CD14-positive monocyte (primary cell): ENCODE measurements at regions not wholly inside any gene's neighbourhood (a gene's known extent, or its start where the extent isn't known, plus 50 kb on each side); places are given as distances from the start of the nearest gene placed in this dataset.

Experiments used
- DNase-seq, 3 donors: peaks; one replicate each; pipeline ENCODE4 v3.0.0-alpha.2; 2011 to 2022
- H2AFZ ChIP-seq: 2 replicates; pipeline ENCODE4 v1.6.0; 2012; ENCODE audit warnings: mild to moderate bottlenecking, low read depth, low read length, inconsistent platforms; ENCODE audit not compliant: insufficient read depth, poor library complexity, severe bottlenecking
- H3K27ac ChIP-seq, 2 donors: 1 replicate in 1 of 2; 2 replicates in 1 of 2; pipeline ENCODE4 v1.5.1; 2012 to 2013; ENCODE audit warnings: low read length in 2 of 2, control low read depth in 1 of 2, inconsistent platforms in 1 of 2, low read depth in 1 of 2, mild to moderate bottlenecking in 1 of 2
- H3K27me3 ChIP-seq, 2 donors: one replicate each; pipeline versions ENCODE4 v1.6.0 to v1.6.1; 2011 to 2013; ENCODE audit warnings: low read length in 2 of 2; ENCODE audit not compliant: control insufficient read depth in 2 of 2, insufficient read depth in 2 of 2
- H3K36me3 ChIP-seq, 2 donors: replicated peaks in 1 of 2; 1 replicate in 1 of 2; 2 replicates in 1 of 2; pipeline versions ENCODE4 v1.5.1 to v1.6.1; 2012 to 2013; ENCODE audit warnings: low read length in 2 of 2, control low read depth in 1 of 2, inconsistent platforms in 1 of 2, mild to moderate bottlenecking in 1 of 2; ENCODE audit not compliant: insufficient read depth in 2 of 2, control insufficient read depth in 1 of 2
- H3K4me1 ChIP-seq, 2 donors: 1 replicate in 1 of 2; 2 replicates in 1 of 2; pipeline versions ENCODE4 v1.5.1 to v1.6.1; 2012 to 2013; ENCODE audit warnings: low read length in 2 of 2, control low read depth in 1 of 2, inconsistent platforms in 1 of 2, mild to moderate bottlenecking in 1 of 2, moderate library complexity in 1 of 2; ENCODE audit not compliant: insufficient read depth in 2 of 2, control insufficient read depth in 1 of 2
- H3K4me2 ChIP-seq: replicated peaks from 2 replicates; pipeline ENCODE3; 2012; ENCODE audit warnings: low read length, moderate library complexity, mild to moderate bottlenecking; ENCODE audit not compliant: poor library complexity, severe bottlenecking; ENCODE audit errors: extremely low read depth
- H3K4me3 ChIP-seq, 3 experiments: fragments of 200-600 bp in 1 of 3; sonication (generic) in 1 of 3; replicated peaks in 1 of 3; 1 replicate in 2 of 3; 2 replicates in 1 of 3; pipeline ENCODE4 v1.5.1; 2011 to 2013; ENCODE audit warnings: low read length in 3 of 3, mild to moderate bottlenecking in 3 of 3, control low read depth in 2 of 3, low read depth in 2 of 3, inconsistent platforms in 1 of 3, moderate library complexity in 1 of 3
- H3K79me2 ChIP-seq: 2 replicates; pipeline ENCODE4 v1.6.0; 2012; ENCODE audit warnings: mild to moderate bottlenecking, control low read depth, inconsistent platforms, low read length, moderate library complexity; ENCODE audit not compliant: insufficient read depth
- H3K9ac ChIP-seq: 2 replicates; pipeline ENCODE4 v1.6.0; 2017; ENCODE audit warnings: low read length, mild to moderate bottlenecking; ENCODE audit not compliant: insufficient read depth, poor library complexity, severe bottlenecking
- H3K9me3 ChIP-seq, 2 donors: replicated peaks in 1 of 2; 1 replicate in 1 of 2; 2 replicates in 1 of 2; pipeline versions ENCODE4 v1.5.1 to v1.6.1; 2012 to 2013; ENCODE audit warnings: low read length in 2 of 2, control low read depth in 1 of 2; ENCODE audit not compliant: control insufficient read depth in 1 of 2, insufficient read depth in 1 of 2
- H4K20me1 ChIP-seq: 2 replicates; pipeline ENCODE4 v1.6.0; 2012; ENCODE audit warnings: mild to moderate bottlenecking, low read length, control low read depth, moderate library complexity; ENCODE audit not compliant: insufficient read depth
- H3K27ac Mint-ChIP-seq, 7 donors: one replicate each; pipeline ENCODE4 v1.8.0; 2020; ENCODE audit warnings: mild to moderate bottlenecking in 7 of 7, mixed read lengths in 7 of 7, moderate library complexity in 6 of 7, inconsistent platforms in 2 of 7
- H3K27me3 Mint-ChIP-seq, 3 donors: one replicate each; pipeline ENCODE4 v1.8.0; 2021 to 2022; ENCODE audit warnings: low read depth in 3 of 3, mild to moderate bottlenecking in 3 of 3, mixed read lengths in 3 of 3, moderate library complexity in 3 of 3, inconsistent platforms in 1 of 3
- H3K36me3 Mint-ChIP-seq, 2 donors: one replicate each; pipeline ENCODE4 v1.8.0; 2020; ENCODE audit warnings: mixed read lengths in 2 of 2, inconsistent platforms in 1 of 2, mild to moderate bottlenecking in 1 of 2
- H3K4me1 Mint-ChIP-seq: one replicate; pipeline ENCODE4 v1.8.0; 2020; ENCODE audit warnings: mild to moderate bottlenecking, mixed read lengths
- H3K4me3 Mint-ChIP-seq, 2 donors: one replicate each; pipeline ENCODE4 v1.8.0; 2020; ENCODE audit warnings: mild to moderate bottlenecking in 2 of 2, mixed read lengths in 2 of 2, moderate library complexity in 1 of 2
- H3K9me3 Mint-ChIP-seq, 7 donors: one replicate each; pipeline ENCODE4 v1.8.0; 2020 to 2022; ENCODE audit warnings: mixed read lengths in 7 of 7, mild to moderate bottlenecking in 6 of 7, moderate library complexity in 6 of 7, inconsistent platforms in 2 of 7
- WGBS: methylation state at CpG from one replicate; pipeline ENCODE4 v1.1.5; 2013; ENCODE audit warnings: missing lambda C conversion rate; ENCODE audit not compliant: insufficient coverage; 5-methylcytosine and 5-hydroxymethylcytosine counted together
- intact Hi-C, 2 donors: fragments of 100-400 bp; cut with micrococcal nuclease; formaldehyde crosslinking; loops; one replicate each; pipeline versions ENCODE4 v1.15.0 to v1.15.1; 2023
- TF ChIP-seq, protein P1 (sequence below): fragments of 200-600 bp; IDR thresholded peaks from one replicate; pipeline ENCODE4 v1.8.0; 2022; ENCODE audit warnings: antibody characterized with exemption, mild to moderate bottlenecking

DNA sequence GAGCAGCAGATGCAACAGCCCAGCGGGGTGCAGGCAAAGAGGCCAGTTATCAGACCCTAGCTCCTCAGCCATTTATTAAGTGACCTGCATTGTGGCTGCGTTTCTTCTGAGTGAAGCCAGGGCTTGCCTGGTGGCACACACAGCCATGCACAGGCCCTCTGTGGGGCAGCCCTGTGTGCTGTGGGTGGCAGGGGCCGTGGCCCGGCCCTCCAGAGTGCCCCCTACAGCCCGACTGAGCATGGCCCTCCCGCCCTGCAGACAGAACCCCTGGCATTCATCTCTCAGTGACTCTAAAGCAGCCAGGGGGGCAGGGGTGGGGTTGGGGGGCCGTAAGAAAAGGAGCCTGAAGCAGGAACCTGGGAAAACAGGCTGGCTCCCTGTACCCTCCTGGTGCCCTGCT, 226.0 kb upstream of the PWP1 start:
- Mint-ChIP-seq H3K4me3 (no peak overlapping the region), H3K9me3 (peaks cover 0 to 1% (median 0%) of the 10 kb centered on the region in 7 donors), H3K27me3 (peaks cover 0 to 2% (median 0%) of the 10 kb centered on the region in 3 donors), H3K36me3 (no peaks in the 10 kb centered on the region), H3K27ac (no peak overlapping the region), H3K4me1 (no peaks in the 10 kb centered on the region)
- Histone ChIP-seq H3K27ac (no peak overlapping the region), H3K9me3 (no peaks in the 10 kb centered on the region), H2AFZ (no peak overlapping the region), H3K9ac (no peak overlapping the region), H3K4me1 (peaks cover 7 to 9% of the 10 kb centered on the region in 2 donors), H4K20me1 (no peaks in the 10 kb centered on the region), H3K27me3 (no peaks in the 10 kb centered on the region), H3K79me2 (no peaks in the 10 kb centered on the region), H3K4me2 (no peak overlapping the region), H3K4me3 (no peak overlapping the region), H3K36me3 (no peaks in the 10 kb centered on the region)
- TF ChIP-seq, protein P1, sequence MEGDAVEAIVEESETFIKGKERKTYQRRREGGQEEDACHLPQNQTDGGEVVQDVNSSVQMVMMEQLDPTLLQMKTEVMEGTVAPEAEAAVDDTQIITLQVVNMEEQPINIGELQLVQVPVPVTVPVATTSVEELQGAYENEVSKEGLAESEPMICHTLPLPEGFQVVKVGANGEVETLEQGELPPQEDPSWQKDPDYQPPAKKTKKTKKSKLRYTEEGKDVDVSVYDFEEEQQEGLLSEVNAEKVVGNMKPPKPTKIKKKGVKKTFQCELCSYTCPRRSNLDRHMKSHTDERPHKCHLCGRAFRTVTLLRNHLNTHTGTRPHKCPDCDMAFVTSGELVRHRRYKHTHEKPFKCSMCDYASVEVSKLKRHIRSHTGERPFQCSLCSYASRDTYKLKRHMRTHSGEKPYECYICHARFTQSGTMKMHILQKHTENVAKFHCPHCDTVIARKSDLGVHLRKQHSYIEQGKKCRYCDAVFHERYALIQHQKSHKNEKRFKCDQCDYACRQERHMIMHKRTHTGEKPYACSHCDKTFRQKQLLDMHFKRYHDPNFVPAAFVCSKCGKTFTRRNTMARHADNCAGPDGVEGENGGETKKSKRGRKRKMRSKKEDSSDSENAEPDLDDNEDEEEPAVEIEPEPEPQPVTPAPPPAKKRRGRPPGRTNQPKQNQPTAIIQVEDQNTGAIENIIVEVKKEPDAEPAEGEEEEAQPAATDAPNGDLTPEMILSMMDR: no peak
- 96% methylated on average over 3 of the region's 7 CpGs for WGBS
- DNase-seq: no peak
- intact Hi-C loops: no loop called here

DNA sequence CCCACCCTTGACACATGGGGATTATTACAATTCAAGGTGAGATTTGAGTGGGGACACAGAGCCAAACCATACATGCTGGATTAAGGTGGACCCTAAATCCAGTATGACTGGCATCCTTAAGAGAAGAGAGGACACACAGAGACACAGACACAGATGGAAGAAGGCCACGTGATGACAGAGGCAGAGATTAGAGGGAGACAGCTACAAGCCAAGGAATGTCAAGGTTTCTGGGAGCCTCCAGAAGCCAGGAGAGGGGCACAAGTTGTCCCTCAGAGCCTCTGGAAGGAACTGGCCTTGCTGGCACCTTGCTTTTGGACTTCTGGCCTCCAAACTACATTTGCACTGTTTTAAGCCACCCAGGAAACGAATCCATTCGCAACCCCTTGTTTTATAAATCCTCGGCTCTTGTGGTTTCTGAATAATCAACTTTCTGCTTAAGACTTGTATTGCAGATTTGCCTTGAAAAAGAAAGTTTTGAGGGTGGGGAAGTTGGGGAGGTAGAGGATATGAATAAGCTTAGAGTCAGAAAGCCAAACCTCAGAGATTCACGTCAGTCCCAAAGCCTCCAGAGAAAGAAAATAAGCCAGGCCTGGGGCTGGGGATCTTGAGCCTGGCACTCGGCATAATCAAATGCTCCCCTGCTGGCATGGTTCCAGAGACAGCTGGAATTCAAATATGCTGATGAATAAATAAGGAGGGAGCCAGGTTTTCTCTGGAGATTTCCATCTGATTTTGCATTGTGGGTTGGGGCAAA, 224.2 kb upstream of the PWP1 start:
- Mint-ChIP-seq H3K36me3 (no peaks in the 10 kb centered on the region), H3K27me3 (peaks cover 0 to 2% (median 0%) of the 10 kb centered on the region in 3 donors), H3K9me3 (peaks cover 0 to 1% (median 0%) of the 10 kb centered on the region in 7 donors), H3K4me1 (no peaks in the 10 kb centered on the region), H3K27ac (peak overlapping the region in 1 of 7 donors; percentile 61), H3K4me3 (peak overlapping the region; percentile 13 to 54)
- Histone ChIP-seq H2AFZ (no peak overlapping the region), H3K9me3 (no peaks in the 10 kb centered on the region), H3K4me2 (peak overlapping the region; percentile 36), H4K20me1 (no peaks in the 10 kb centered on the region), H3K27me3 (no peaks in the 10 kb centered on the region), H3K27ac (no peak overlapping the region), H3K79me2 (no peaks in the 10 kb centered on the region), H3K9ac (no peak overlapping the region), H3K4me3 (peak overlapping the region in 1 of 3 experiments; percentile 22), H3K36me3 (no peaks in the 10 kb centered on the region), H3K4me1 (peaks cover 7 to 9% of the 10 kb centered on the region in 2 donors)
- TF ChIP-seq, protein P1: no peak
- WGBS: 28% methylated on average over 3 of the region's 6 CpGs
- intact Hi-C loops: no loop called here
- peak in 1 of 3 donors; percentile 7 for DNase-seq
